Mesendoderm (in vitro differentiated cells): ENCODE measurements at regions not wholly inside any gene's neighbourhood (a gene's known extent, or its start where the extent isn't known, plus 50 kb on each side); places are given as distances from the start of the nearest gene placed in this dataset.

Experiments
- DNase-seq: peaks from one replicate; pipeline ENCODE4 v3.0.0; 2013
- H2AK5ac ChIP-seq: 2 replicates; pipeline ENCODE4 v1.6.1; 2013; ENCODE audit warnings: low read length, inconsistent platforms
- H2BK120ac ChIP-seq: 2 replicates; pipeline ENCODE4 v1.6.1; 2013; ENCODE audit warnings: low read depth, mild to moderate bottlenecking, low read length, moderate library complexity, mixed read lengths
- H2BK15ac ChIP-seq: replicated peaks from 2 replicates; pipeline ENCODE4 v1.6.1; 2013; ENCODE audit warnings: low read depth, mild to moderate bottlenecking, moderate library complexity
- H2BK5ac ChIP-seq: 2 replicates; pipeline ENCODE4 v1.6.1; 2013; ENCODE audit warnings: low read length, inconsistent platforms
- H3K18ac ChIP-seq: 2 replicates; pipeline ENCODE4 v1.6.1; 2013; ENCODE audit warnings: mild to moderate bottlenecking, low read length, mixed read lengths
- H3K23ac ChIP-seq: one replicate; pipeline ENCODE4 v1.6.1; 2013; ENCODE audit warnings: low read length
- H3K27ac ChIP-seq: 2 replicates; pipeline ENCODE4 v1.5.1; 2013; ENCODE audit warnings: low read depth, mild to moderate bottlenecking, inconsistent platforms, low read length, moderate library complexity
- H3K27me3 ChIP-seq: 2 replicates; pipeline ENCODE4 v1.6.1; 2013; ENCODE audit warnings: low read length, control low read depth, mild to moderate bottlenecking, inconsistent platforms; ENCODE audit not compliant: insufficient read depth, poor library complexity
- H3K36me3 ChIP-seq: 2 replicates; pipeline ENCODE4 v1.6.1; 2013; ENCODE audit warnings: low read length, inconsistent platforms; ENCODE audit not compliant: control insufficient read depth, insufficient read depth
- H3K4ac ChIP-seq: one replicate; pipeline ENCODE4 v1.6.1; 2013; ENCODE audit warnings: low read depth, mild to moderate bottlenecking, low read length, moderate library complexity
- H3K4me1 ChIP-seq: 2 replicates; pipeline ENCODE4 v1.6.1; 2013; ENCODE audit warnings: low read depth, low read length, inconsistent platforms; ENCODE audit not compliant: control insufficient read depth
- H3K4me2 ChIP-seq: 2 replicates; pipeline ENCODE4 v1.6.1; 2013; ENCODE audit warnings: low read length
- H3K4me3 ChIP-seq: 2 replicates; pipeline ENCODE4 v1.5.1; 2013; ENCODE audit warnings: mild to moderate bottlenecking, low read length
- H3K56ac ChIP-seq: one replicate; pipeline ENCODE4 v1.6.1; 2013; ENCODE audit warnings: low read length
- H3K79me1 ChIP-seq: 2 replicates; pipeline ENCODE4 v1.6.1; 2013; ENCODE audit warnings: low read length, inconsistent platforms
- H3K79me2 ChIP-seq: 2 replicates; pipeline ENCODE4 v1.6.1; 2013; ENCODE audit warnings: mild to moderate bottlenecking, low read length; ENCODE audit not compliant: control insufficient read depth, insufficient read depth
- H3K9ac ChIP-seq: 2 replicates; pipeline ENCODE4 v1.6.1; 2013; ENCODE audit warnings: low read length, inconsistent platforms
- H4K5ac ChIP-seq: one replicate; pipeline ENCODE4 v1.6.1; 2013; ENCODE audit warnings: low read length
- H4K8ac ChIP-seq: one replicate; pipeline ENCODE4 v1.6.1; 2013; ENCODE audit warnings: low read depth, mild to moderate bottlenecking, control low read depth, low read length, moderate library complexity
- WGBS: extraction: QIAGEN DNeasy Blood & Tissue Kit; methylation state at CpG from one replicate; pipeline ENCODE4 v1.1.7; 2013; ENCODE audit warnings: low lambda C conversion rate, missing lambda C conversion rate; ENCODE audit not compliant: insufficient coverage; ENCODE audit errors: extremely low coverage; 5-methylcytosine and 5-hydroxymethylcytosine counted together

DNA sequence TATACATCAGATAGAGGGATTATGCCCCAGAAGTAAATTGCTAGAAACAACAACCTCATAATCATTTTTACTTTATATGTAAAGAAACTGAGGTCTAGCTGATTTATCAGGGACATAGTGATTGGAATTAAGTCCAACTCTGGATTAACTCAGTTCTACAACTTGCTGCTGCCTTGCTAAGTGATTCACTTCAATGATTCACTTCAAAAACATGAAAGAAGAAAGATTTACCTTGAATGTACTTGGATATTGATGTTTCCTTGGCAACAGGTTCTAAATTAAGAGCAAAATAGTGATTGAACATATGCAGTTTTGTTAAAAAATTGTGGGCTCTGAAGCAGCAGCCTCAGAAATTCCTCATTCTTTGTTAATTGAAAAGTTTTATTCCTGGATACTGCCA is 99.8 kb upstream of the H2AZ1 start:
- Histone ChIP-seq H3K79me1 (no peaks in the 10 kb centered on the region), H4K5ac (no peak overlapping the region), H2AK5ac (no peak overlapping the region), H3K4me3 (no peak overlapping the region), H3K36me3 (no peaks in the 10 kb centered on the region), H3K4me1 (no peaks in the 10 kb centered on the region), H3K4ac (no peak overlapping the region), H3K27me3 (no peaks in the 10 kb centered on the region), H3K18ac (no peak overlapping the region), H3K27ac (no peak overlapping the region), H2BK120ac (no peak overlapping the region), H3K23ac (no peak overlapping the region), H3K4me2 (no peak overlapping the region), H3K79me2 (no peaks in the 10 kb centered on the region), H4K8ac (no peak overlapping the region), H2BK15ac (no peak overlapping the region), H3K56ac (no peak overlapping the region), H3K9ac (no peak overlapping the region), H2BK5ac (no peak overlapping the region)
- DNase-seq: no peak

DNA sequence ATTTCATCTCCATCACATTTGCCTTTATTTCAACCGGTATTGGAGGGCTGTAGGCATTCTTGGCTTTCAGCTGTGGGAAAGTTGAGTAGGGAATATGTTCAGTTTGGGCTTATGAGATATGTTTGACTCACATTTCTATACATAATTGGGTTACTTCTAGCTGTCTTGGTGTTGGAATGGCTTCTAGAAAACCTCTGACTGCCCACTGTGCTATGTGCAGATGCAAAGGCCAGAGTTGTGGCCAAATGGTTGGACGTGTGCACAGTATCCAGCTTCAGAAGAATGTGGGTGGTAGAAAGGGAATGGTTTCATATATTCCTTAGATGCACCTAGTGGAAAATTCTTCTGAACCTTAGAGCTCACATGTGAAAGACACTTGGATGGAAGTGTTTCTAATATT is 92.6 kb upstream of the H2AZ1 start:
- Histone ChIP-seq H3K79me1 (no peaks in the 10 kb centered on the region), H3K4me1 (no peaks in the 10 kb centered on the region), H3K56ac (no peak overlapping the region), H3K23ac (no peak overlapping the region), H2BK120ac (no peak overlapping the region), H2AK5ac (no peak overlapping the region), H3K36me3 (no peaks in the 10 kb centered on the region), H3K79me2 (no peaks in the 10 kb centered on the region), H3K9ac (no peak overlapping the region), H3K4me2 (no peak overlapping the region), H4K5ac (no peak overlapping the region), H2BK5ac (no peak overlapping the region), H3K27me3 (no peaks in the 10 kb centered on the region), H3K4ac (no peak overlapping the region), H3K18ac (no peak overlapping the region), H3K4me3 (no peak overlapping the region), H4K8ac (no peak overlapping the region), H3K27ac (no peak overlapping the region), H2BK15ac (no peak overlapping the region)
- WGBS: no CpG with 5 or more reads among the region's 2 CpGs
- DNase-seq: no peak

DNA sequence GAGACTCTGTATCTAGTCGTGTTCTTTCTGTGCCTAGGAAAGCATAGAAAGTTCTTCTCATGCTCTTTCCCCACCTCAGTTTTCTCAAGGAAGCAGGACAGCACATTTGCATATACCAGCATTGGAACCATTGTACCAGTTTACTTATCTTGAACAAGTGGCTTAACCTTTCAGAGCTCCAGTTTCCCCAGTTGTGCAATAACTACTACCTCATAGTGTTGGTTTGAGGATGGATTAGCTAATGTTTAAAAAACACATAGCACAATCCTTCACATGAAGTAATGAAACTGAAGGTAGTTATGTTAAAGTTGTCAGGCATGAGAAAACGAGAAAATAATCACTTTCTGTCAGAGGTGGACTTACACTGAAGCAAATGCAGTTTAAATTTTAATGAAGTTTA is 92.2 kb upstream of the H2AZ1 start:
- H2BK15ac ChIP-seq: no peak overlapping the region
- no peak overlapping the region for H4K5ac ChIP-seq
- no peak overlapping the region for H3K18ac ChIP-seq
- no CpG with 5 or more reads among the region's 2 CpGs for WGBS
- no peak overlapping the region for H3K23ac ChIP-seq
- no peak overlapping the region for H3K56ac ChIP-seq
- no peak overlapping the region for H3K27ac ChIP-seq
- H3K79me1 ChIP-seq: no peaks in the 10 kb centered on the region
- H3K79me2 ChIP-seq: no peaks in the 10 kb centered on the region
- H2AK5ac ChIP-seq: no peak overlapping the region
- no peak overlapping the region for H3K9ac ChIP-seq
- no peaks in the 10 kb centered on the region for H3K4me1 ChIP-seq
- H3K4me3 ChIP-seq: no peak overlapping the region
- H4K8ac ChIP-seq: no peak overlapping the region
- no peak overlapping the region for H2BK120ac ChIP-seq
- no peak for DNase-seq
- no peak overlapping the region for H3K4me2 ChIP-seq
- no peak overlapping the region for H3K4ac ChIP-seq
- no peaks in the 10 kb centered on the region for H3K27me3 ChIP-seq
- H2BK5ac ChIP-seq: no peak overlapping the region
- H3K36me3 ChIP-seq: no peaks in the 10 kb centered on the region

DNA sequence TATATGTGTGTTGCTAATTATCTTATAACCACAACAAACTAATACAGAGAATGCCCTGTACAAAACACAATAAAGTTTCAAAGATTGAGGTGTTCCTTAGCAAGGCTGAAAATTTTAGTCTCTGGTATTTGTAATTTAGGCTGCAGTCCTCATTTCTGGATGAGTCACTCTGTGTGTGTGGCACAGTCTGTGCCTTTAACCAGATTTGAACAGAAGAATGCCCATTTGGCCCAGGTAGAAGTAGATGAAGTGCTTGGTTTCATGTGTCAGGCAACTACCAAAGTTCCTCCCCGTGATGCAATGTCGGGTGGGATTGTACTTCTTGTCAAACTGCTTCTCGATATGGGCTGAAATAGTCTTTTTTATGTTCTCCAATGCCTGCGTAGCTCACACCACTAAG is 91.6 kb upstream of the H2AZ1 start:
- Histone ChIP-seq H3K36me3 (no peaks in the 10 kb centered on the region), H2BK5ac (no peak overlapping the region)

DNA sequence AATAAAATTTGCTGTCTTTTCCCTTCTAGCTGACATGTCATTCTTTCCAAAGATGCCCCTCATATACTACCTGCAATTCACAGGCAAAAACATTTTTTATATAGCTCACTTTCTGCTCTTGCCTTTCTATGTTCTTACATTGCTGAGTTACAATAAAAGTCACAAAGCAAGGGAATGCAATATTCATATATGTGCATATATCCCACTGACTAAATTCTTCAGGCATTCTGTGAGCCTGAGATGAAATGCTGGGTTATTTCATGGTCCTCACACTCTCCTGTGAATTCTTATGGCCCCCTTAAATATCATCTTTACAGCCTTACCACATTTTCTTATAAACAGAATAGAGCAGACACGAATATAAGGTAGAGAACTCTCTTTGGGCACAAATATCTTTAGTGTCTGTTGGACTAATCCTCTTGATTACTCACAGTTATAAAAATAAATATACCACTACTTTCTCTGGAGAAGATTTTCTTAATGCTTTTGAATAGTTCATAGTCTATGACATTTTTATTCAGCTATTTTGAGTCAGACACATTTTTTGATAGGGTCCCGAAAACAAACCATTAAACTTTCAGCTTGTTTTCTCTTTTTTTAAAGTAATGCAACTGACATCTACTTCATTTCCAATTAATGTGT is 84.1 kb upstream of the H2AZ1 start:
- WGBS: no CpG with 5 or more reads among the region's 2 CpGs
- H3K79me2 ChIP-seq: no peaks in the 10 kb centered on the region

More for the DNA sequence above, 91.6 kb upstream of the H2AZ1 start:
- no peak overlapping the region for H3K27ac ChIP-seq
- WGBS: no CpG with 5 or more reads among the region's 4 CpGs
- H4K5ac ChIP-seq: no peak overlapping the region
- no peak overlapping the region for H3K9ac ChIP-seq
- no peak overlapping the region for H4K8ac ChIP-seq
- H3K4ac ChIP-seq: no peak overlapping the region
- H3K4me2 ChIP-seq: no peak overlapping the region
- no peak overlapping the region for H3K23ac ChIP-seq
- no peaks in the 10 kb centered on the region for H3K79me1 ChIP-seq
- H2BK15ac ChIP-seq: no peak overlapping the region
- no peaks in the 10 kb centered on the region for H3K4me1 ChIP-seq
- H3K27me3 ChIP-seq: no peaks in the 10 kb centered on the region
- H3K18ac ChIP-seq: no peak overlapping the region
- H3K4me3 ChIP-seq: no peak overlapping the region
- no peak for DNase-seq
- H2BK120ac ChIP-seq: no peak overlapping the region
- no peaks in the 10 kb centered on the region for H3K79me2 ChIP-seq
- H2AK5ac ChIP-seq: no peak overlapping the region
- no peak overlapping the region for H3K56ac ChIP-seq

DNA sequence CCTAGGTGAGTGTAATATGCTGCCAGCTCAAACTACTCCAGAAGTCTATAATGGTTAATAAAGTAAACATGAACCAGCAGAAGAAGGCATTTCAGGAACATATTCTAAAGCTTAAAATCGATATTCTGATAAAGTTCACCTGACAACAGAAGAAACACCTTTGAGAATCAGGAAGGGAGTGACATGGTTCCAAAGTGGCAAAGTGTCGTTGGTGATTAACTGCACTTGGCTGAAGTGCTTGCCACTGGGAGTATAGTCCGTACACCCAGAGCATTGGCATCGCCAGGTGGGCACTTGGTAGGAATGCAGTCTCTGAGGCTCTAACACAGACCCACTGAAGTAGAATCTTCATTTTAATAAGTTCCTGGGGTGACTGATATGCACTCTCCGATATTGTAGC is 76.0 kb upstream of the H2AZ1 start:
- no CpG with 5 or more reads among the region's 5 CpGs for WGBS
- no peak overlapping the region for H3K56ac ChIP-seq

More for the DNA sequence above, 84.1 kb upstream of the H2AZ1 start:
- H3K23ac ChIP-seq: no peak overlapping the region
- no peak for DNase-seq
- H3K56ac ChIP-seq: no peak overlapping the region
- no peaks in the 10 kb centered on the region for H3K79me1 ChIP-seq
- no peak overlapping the region for H2BK15ac ChIP-seq
- no peak overlapping the region for H3K18ac ChIP-seq
- H4K8ac ChIP-seq: no peak overlapping the region
- no peak overlapping the region for H3K4me2 ChIP-seq
- no peak overlapping the region for H2BK5ac ChIP-seq
- no peak overlapping the region for H3K4ac ChIP-seq
- no peak overlapping the region for H2BK120ac ChIP-seq
- H3K4me3 ChIP-seq: no peak overlapping the region
- no peaks in the 10 kb centered on the region for H3K4me1 ChIP-seq
- H3K27me3 ChIP-seq: no peaks in the 10 kb centered on the region
- no peak overlapping the region for H3K9ac ChIP-seq
- no peak overlapping the region for H4K5ac ChIP-seq
- no peak overlapping the region for H2AK5ac ChIP-seq
- no peaks in the 10 kb centered on the region for H3K36me3 ChIP-seq
- H3K27ac ChIP-seq: no peak overlapping the region

More for the DNA sequence above, 76.0 kb upstream of the H2AZ1 start:
- no peak overlapping the region for H3K4me3 ChIP-seq
- no peak overlapping the region for H2BK120ac ChIP-seq
- no peak overlapping the region for H2BK15ac ChIP-seq
- H3K79me2 ChIP-seq: no peaks in the 10 kb centered on the region
- H4K8ac ChIP-seq: no peak overlapping the region
- no peaks in the 10 kb centered on the region for H3K36me3 ChIP-seq
- H3K18ac ChIP-seq: no peak overlapping the region
- H3K4me2 ChIP-seq: no peak overlapping the region
- DNase-seq: no peak
- no peaks in the 10 kb centered on the region for H3K4me1 ChIP-seq
- H3K79me1 ChIP-seq: no peaks in the 10 kb centered on the region
- H3K4ac ChIP-seq: no peak overlapping the region
- no peak overlapping the region for H2AK5ac ChIP-seq
- no peak overlapping the region for H2BK5ac ChIP-seq
- no peaks in the 10 kb centered on the region for H3K27me3 ChIP-seq
- no peak overlapping the region for H4K5ac ChIP-seq
- H3K27ac ChIP-seq: no peak overlapping the region
- no peak overlapping the region for H3K23ac ChIP-seq
- no peak overlapping the region for H3K9ac ChIP-seq
